WERI-Rb-1 (cell line): ENCODE measurements at regions not wholly inside any gene's neighbourhood (a gene's known extent, or its start where the extent isn't known, plus 50 kb on each side); places are given as distances from the start of the nearest gene placed in this dataset.
A peak's percentile ranks its signal among the peaks of the same experiment; 100 is the strongest.

Experiments used
- DNase-seq: peaks from one replicate; pipeline ENCODE4 v3.0.0-alpha.2; 2020
- H3K27ac ChIP-seq: fragments of 250-450 bp; sonication (Bioruptor Pico); 2 replicates; pipeline ENCODE4 v1.5.1; 2020; ENCODE audit warnings: mild to moderate bottlenecking, moderate library complexity
- H3K27me3 ChIP-seq: fragments of 250-450 bp; sonication (Bioruptor Pico); 2 replicates; pipeline ENCODE4 v1.5.1; 2021; ENCODE audit warnings: mild to moderate bottlenecking, low read depth, moderate library complexity; ENCODE audit not compliant: insufficient read depth, severe bottlenecking
- H3K36me3 ChIP-seq: fragments of 250-450 bp; sonication (Bioruptor Pico); 2 replicates; pipeline ENCODE4 v1.5.1; 2020; ENCODE audit warnings: mild to moderate bottlenecking, moderate library complexity
- H3K4me3 ChIP-seq: 2 replicates; pipeline ENCODE4 v1.5.1; 2011; ENCODE audit warnings: low read depth, mild to moderate bottlenecking, control low read depth, low read length
- H3K9me3 ChIP-seq: fragments of 250-450 bp; sonication (Bioruptor Pico); 2 replicates; pipeline ENCODE4 v1.5.1; 2021; ENCODE audit warnings: mild to moderate bottlenecking, moderate library complexity; ENCODE audit not compliant: severe bottlenecking
- TF ChIP-seq, protein P1 (sequence below): IDR thresholded peaks from 2 replicates; pipeline ENCODE4 v1.5.1; 2011; ENCODE audit warnings: low read depth, mild to moderate bottlenecking, control low read depth, inconsistent platforms, low read length

DNA sequence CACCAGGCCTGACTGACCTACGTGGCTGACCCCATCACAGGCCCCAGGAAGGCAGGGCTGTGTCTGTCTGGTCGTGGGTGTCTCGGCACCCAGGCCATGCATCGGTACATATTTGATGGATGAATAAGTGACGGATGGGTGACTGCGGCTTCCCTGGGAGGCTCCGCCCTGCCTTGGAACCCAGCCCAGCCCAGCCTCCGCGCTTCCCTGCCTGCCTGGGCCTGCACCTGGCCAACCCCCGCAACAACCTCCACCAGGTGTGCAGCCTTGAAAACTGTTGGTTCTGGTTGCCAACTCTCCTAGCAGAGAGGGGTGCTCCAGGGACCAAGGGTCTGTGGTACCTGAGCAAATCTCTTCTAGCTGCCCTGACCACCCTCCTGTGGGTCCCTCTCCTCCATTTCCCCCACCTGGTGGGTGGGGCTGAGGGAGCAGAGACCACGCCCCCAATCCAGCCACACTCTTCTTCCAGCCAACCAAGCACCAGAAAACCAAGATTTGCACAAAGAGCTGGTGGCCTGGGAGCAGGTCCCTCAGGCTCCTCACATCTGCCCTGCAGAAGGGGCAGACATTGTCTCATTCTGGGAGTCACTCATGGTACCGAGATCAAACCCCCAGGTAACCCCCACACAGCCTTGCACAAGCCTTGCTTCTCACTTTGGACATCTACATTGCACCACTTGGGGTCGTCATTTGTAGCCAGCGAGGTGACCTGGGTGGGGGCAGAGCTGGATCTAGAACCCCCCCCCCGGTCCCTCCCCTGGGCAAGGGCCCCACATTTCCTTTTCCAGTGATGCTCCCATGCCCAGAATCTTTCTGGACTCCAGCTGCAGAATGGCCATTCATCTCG lies 100.6 kb upstream of the IER5L start:
- Histone ChIP-seq H3K9me3 (no peaks in the 10 kb centered on the region), H3K27me3 (no peaks in the 10 kb centered on the region), H3K4me3 (no peak overlapping the region), H3K27ac (no peak overlapping the region), H3K36me3 (no peaks in the 10 kb centered on the region)
- peak; percentile 17 for DNase-seq
- TF ChIP-seq, protein P1, sequence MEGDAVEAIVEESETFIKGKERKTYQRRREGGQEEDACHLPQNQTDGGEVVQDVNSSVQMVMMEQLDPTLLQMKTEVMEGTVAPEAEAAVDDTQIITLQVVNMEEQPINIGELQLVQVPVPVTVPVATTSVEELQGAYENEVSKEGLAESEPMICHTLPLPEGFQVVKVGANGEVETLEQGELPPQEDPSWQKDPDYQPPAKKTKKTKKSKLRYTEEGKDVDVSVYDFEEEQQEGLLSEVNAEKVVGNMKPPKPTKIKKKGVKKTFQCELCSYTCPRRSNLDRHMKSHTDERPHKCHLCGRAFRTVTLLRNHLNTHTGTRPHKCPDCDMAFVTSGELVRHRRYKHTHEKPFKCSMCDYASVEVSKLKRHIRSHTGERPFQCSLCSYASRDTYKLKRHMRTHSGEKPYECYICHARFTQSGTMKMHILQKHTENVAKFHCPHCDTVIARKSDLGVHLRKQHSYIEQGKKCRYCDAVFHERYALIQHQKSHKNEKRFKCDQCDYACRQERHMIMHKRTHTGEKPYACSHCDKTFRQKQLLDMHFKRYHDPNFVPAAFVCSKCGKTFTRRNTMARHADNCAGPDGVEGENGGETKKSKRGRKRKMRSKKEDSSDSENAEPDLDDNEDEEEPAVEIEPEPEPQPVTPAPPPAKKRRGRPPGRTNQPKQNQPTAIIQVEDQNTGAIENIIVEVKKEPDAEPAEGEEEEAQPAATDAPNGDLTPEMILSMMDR: no peak

DNA sequence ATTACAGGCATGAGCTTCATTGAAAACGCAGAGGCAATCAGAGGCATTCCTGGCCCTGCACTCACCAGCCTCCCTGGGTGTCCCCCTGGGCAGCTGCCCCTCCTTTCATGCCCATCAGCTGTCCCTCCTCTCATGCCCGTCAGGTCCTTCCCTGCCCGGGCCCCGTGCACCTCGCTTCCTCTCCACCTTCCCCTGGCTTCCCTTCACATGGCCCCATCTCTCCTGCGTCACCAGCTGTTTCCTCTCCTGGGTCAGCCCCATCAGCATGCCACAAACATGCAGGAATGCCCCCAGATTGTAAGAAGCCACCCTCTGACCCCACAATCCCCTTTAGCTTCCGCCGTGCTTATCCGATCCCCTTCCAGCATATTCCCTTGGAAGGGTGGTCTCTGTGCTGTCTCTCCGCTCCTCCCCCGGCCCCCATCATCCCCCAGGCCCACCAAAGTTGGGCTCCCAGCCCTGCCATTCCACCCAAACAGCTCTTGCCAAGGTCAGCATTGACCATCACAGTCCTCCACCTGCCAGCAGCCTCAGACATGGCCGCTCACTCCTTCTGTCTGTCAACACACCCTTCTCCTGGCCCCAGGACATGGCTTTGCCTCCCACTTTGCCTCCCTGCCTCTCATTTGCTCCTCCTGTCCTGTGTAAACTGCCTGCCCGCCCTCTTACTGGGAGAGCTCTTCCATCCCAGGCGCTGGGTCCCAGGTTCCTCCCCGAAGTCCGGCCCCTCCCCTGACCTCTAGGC lies 98.6 kb upstream of the IER5L start:
- Histone ChIP-seq H3K36me3 (no peaks in the 10 kb centered on the region), H3K27me3 (no peaks in the 10 kb centered on the region), H3K4me3 (no peak overlapping the region), H3K9me3 (no peaks in the 10 kb centered on the region), H3K27ac (0 out of 2 replicates have a peak overlapping the region, but pooled peaks have one; percentile 12)
- TF ChIP-seq, protein P1: no peak
- no peak for DNase-seq

DNA sequence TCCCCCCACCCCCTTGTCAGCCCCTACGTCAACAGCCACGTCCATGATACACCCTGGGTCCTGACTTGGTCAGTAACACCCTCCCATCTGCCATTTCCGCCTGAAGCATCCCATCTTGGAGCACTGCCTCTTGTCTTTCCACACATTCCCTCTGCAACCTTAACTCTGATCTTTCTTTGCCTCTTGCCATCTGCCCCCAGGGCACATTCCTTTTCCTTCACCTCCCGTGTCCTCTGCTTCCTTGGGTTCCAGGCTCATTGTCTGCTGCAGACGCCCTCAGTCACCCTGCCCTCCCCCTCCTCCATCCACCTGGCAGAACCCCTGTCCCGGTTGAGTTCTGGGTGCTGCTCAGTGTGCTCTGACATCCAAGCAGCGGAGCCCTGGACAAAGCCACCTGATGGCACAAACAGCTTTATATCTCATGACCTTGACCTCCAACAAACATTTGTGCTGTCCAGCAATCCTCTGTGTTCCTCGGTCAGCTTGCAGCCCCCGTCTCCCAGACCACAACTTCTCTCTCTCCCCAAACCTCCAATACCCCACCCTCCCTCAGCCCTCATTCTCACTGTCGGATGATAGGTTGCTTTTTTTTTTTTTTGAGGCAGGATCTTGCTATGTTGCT lies 97.7 kb upstream of the IER5L start:
- Histone ChIP-seq H3K27ac (no peak overlapping the region), H3K27me3 (no peaks in the 10 kb centered on the region), H3K9me3 (no peaks in the 10 kb centered on the region), H3K36me3 (no peaks in the 10 kb centered on the region), H3K4me3 (no peak overlapping the region)
- peak; percentile 32 for DNase-seq
- TF ChIP-seq, protein P1: no peak

DNA sequence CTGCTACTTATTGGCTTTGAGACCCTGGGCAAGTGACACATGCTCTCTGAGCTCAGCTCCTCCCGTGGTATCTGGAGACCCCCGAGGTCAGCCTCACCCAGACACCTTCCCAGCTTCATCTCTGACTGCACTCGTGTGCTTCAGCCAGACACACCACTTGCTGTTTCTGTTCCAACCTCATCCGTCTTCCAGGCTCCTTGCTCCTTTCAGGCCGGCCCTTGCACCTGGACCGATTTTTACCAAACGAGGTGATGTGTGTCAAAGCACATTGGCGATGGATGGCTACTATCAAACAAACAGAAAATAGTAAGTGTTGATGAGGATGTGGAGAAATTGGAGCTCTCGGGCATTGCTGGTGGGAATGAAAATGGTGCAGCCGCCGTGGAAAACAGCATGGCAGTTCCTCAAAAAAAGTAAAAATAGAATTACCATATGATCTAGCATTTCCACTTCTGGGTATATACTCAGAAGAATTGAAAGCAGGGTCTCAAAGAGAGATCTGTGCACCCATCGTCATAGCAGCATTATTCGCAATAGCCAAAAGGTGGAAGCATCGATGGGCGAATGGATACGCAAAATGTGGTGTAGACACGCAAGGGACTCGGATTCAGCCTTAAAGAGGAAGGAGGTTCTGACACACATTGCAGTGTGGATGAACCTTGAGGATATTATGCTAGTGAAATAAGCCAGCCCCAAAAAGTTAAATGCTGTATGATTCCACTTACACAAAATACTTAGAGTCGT lies 96.1 kb upstream of the IER5L start:
- Histone ChIP-seq H3K4me3 (no peak overlapping the region), H3K36me3 (no peaks in the 10 kb centered on the region), H3K9me3 (no peaks in the 10 kb centered on the region), H3K27me3 (no peaks in the 10 kb centered on the region), H3K27ac (no peak overlapping the region)
- no peak for DNase-seq
- TF ChIP-seq, protein P1: no peak

DNA sequence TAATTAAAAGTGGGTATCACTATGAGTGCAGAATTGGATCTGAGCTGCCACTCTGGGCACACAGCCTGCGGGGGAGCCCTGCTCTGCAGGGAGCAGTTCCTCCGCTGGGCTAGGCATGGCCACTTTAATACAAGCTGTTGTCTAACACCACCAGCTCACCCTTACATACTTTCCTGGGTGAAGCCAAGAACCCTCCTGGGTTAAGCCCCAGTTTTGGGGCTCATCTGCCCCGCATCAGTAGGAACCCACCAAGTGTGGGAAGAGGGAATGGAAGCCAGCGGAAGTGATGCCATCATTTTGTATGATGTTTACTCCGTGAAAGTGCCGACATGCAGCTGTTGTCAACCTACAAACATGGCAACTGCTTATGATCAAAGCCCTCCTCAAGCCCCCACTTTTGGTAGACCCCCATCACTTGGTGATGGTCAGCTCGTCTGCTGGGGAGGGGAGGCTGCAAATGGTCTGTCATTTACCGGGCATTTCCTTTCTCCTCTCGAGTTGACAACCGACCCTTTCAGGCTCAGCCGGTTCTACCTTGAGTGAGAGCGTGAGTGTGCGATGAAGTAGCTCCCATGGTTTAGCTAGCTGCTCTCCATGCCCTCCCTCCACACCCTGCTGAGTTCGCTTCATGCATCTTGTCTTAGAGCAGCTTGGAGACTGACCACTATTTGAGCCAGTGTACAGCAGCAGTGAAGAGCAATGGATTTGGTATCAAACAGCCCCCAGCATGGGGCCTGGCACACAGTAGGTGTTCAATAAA lies 95.3 kb upstream of the IER5L start:
- Histone ChIP-seq H3K27me3 (no peaks in the 10 kb centered on the region), H3K9me3 (no peaks in the 10 kb centered on the region), H3K36me3 (no peaks in the 10 kb centered on the region), H3K4me3 (no peak overlapping the region), H3K27ac (no peak overlapping the region)
- DNase-seq: no peak
- TF ChIP-seq, protein P1: no peak
